ENCODE measurements at regions not wholly inside any gene's neighbourhood (a gene's known extent, or its start where the extent isn't known, plus 50 kb on each side); places are given as distances from the start of the nearest gene placed in this dataset.

GRCh38 chr19:28715157-28715556, 497.8 kb downstream of the UQCRFS1 start:
- TF ChIP-seq CTCF (conservative IDR thresholded peaks at IDR 0.05; ENCODE audit: low read depth, low read length) (no peak), EZH2 (IDR thresholded peaks at IDR 0.05; ENCODE audit: borderline replicate concordance, low read depth, low read length, poor library complexity, severe bottlenecking) (no peak)
